ENCODE measurements at regions not wholly inside any gene's neighbourhood (a gene's known extent, or its start where the extent isn't known, plus 50 kb on each side); places are given as distances from the start of the nearest gene placed in this dataset.

DNA sequence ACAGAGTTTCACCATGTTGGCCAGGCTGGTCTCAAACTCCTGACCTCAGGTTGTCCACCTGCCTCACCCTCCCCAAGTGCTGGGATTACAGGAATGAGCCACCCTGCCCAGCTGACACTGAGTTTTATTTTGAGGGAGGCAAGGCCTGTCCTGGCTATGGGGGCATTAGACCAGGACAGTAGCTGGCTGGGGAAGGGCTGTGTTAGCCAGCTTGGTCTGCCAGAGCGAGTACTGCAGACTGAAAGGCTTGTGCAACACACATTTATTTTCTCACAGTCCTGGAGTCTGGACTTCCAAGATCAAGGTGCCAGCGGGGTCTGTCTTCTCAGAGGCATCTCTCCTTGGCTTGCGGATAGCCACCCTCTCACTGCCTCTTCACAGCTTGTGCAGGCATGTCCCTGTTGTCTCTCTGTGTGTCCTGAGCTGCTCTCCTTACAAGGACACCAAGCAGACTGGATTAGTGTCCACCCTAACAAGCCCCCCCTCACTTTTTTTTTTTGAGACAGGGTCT, 59.4 kb upstream of the HAAO start:
- no peak overlapping the region for H3K4me3 Mint-ChIP-seq
- H3K4me1 Mint-ChIP-seq, result no peaks in the 10 kb centered on the region; the same call in 2 of the 3 replicates
- Histone ChIP-seq H3K27ac (ENCODE audit: low read depth) (no peak overlapping the region), H3K79me2 (replicated peaks; ENCODE audit: insufficient read depth) (no peaks in the 10 kb centered on the region), H3K4me3 (no peak overlapping the region), H3K9me2 (ENCODE audit: insufficient read depth) (no peaks in the 10 kb centered on the region), H3K4me2 (no peak overlapping the region), H3K4me1 (ENCODE audit: insufficient read depth) (no peaks in the 10 kb centered on the region), H4K20me1 (replicated peaks; ENCODE audit: insufficient read depth) (no peaks in the 10 kb centered on the region), H3K27me3 (ENCODE audit: insufficient read depth) (no peaks in the 10 kb centered on the region), H3K36me3 (ENCODE audit: insufficient read depth) (no peaks in the 10 kb centered on the region), H3F3A (replicated peaks; ENCODE audit: low read depth) (no peaks in the 10 kb centered on the region), H2AFZ (no peak overlapping the region)
- TF ChIP-seq, protein P1, sequence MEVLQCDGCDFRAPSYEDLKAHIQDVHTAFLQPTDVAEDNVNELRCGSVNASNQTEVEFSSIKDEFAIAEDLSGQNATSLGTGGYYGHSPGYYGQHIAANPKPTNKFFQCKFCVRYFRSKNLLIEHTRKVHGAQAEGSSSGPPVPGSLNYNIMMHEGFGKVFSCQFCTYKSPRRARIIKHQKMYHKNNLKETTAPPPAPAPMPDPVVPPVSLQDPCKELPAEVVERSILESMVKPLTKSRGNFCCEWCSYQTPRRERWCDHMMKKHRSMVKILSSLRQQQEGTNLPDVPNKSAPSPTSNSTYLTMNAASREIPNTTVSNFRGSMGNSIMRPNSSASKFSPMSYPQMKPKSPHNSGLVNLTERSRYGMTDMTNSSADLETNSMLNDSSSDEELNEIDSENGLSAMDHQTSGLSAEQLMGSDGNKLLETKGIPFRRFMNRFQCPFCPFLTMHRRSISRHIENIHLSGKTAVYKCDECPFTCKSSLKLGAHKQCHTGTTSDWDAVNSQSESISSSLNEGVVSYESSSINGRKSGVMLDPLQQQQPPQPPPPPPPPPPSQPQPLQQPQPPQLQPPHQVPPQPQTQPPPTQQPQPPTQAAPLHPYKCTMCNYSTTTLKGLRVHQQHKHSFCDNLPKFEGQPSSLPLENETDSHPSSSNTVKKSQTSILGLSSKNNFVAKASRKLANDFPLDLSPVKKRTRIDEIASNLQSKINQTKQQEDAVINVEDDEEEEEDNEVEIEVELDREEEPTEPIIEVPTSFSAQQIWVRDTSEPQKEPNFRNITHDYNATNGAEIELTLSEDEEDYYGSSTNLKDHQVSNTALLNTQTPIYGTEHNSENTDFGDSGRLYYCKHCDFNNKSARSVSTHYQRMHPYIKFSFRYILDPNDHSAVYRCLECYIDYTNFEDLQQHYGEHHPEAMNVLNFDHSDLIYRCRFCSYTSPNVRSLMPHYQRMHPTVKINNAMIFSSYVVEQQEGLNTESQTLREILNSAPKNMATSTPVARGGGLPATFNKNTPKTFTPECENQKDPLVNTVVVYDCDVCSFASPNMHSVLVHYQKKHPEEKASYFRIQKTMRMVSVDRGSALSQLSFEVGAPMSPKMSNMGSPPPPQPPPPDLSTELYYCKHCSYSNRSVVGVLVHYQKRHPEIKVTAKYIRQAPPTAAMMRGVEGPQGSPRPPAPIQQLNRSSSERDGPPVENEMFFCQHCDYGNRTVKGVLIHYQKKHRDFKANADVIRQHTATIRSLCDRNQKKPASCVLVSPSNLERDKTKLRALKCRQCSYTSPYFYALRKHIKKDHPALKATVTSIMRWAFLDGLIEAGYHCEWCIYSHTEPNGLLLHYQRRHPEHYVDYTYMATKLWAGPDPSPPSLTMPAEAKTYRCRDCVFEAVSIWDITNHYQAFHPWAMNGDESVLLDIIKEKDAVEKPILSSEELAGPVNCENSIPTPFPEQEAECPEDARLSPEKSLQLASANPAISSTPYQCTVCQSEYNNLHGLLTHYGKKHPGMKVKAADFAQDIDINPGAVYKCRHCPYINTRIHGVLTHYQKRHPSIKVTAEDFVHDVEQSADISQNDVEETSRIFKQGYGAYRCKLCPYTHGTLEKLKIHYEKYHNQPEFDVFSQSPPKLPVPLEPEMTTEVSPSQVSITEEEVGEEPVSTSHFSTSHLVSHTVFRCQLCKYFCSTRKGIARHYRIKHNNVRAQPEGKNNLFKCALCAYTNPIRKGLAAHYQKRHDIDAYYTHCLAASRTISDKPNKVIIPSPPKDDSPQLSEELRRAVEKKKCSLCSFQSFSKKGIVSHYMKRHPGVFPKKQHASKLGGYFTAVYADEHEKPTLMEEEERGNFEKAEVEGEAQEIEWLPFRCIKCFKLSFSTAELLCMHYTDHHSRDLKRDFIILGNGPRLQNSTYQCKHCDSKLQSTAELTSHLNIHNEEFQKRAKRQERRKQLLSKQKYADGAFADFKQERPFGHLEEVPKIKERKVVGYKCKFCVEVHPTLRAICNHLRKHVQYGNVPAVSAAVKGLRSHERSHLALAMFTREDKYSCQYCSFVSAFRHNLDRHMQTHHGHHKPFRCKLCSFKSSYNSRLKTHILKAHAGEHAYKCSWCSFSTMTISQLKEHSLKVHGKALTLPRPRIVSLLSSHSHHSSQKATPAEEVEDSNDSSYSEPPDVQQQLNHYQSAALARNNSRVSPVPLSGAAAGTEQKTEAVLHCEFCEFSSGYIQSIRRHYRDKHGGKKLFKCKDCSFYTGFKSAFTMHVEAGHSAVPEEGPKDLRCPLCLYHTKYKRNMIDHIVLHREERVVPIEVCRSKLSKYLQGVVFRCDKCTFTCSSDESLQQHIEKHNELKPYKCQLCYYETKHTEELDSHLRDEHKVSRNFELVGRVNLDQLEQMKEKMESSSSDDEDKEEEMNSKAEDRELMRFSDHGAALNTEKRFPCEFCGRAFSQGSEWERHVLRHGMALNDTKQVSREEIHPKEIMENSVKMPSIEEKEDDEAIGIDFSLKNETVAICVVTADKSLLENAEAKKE (CRISPR knock-in tag; IDR thresholded peaks at IDR 0.05), result no peak
- TF ChIP-seq, protein P2, sequence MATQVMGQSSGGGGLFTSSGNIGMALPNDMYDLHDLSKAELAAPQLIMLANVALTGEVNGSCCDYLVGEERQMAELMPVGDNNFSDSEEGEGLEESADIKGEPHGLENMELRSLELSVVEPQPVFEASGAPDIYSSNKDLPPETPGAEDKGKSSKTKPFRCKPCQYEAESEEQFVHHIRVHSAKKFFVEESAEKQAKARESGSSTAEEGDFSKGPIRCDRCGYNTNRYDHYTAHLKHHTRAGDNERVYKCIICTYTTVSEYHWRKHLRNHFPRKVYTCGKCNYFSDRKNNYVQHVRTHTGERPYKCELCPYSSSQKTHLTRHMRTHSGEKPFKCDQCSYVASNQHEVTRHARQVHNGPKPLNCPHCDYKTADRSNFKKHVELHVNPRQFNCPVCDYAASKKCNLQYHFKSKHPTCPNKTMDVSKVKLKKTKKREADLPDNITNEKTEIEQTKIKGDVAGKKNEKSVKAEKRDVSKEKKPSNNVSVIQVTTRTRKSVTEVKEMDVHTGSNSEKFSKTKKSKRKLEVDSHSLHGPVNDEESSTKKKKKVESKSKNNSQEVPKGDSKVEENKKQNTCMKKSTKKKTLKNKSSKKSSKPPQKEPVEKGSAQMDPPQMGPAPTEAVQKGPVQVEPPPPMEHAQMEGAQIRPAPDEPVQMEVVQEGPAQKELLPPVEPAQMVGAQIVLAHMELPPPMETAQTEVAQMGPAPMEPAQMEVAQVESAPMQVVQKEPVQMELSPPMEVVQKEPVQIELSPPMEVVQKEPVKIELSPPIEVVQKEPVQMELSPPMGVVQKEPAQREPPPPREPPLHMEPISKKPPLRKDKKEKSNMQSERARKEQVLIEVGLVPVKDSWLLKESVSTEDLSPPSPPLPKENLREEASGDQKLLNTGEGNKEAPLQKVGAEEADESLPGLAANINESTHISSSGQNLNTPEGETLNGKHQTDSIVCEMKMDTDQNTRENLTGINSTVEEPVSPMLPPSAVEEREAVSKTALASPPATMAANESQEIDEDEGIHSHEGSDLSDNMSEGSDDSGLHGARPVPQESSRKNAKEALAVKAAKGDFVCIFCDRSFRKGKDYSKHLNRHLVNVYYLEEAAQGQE (IDR thresholded peaks at IDR 0.05; ENCODE audit: unreplicated experiment), result no peak
- TF ChIP-seq, protein P3, sequence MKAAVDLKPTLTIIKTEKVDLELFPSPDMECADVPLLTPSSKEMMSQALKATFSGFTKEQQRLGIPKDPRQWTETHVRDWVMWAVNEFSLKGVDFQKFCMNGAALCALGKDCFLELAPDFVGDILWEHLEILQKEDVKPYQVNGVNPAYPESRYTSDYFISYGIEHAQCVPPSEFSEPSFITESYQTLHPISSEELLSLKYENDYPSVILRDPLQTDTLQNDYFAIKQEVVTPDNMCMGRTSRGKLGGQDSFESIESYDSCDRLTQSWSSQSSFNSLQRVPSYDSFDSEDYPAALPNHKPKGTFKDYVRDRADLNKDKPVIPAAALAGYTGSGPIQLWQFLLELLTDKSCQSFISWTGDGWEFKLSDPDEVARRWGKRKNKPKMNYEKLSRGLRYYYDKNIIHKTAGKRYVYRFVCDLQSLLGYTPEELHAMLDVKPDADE (IDR thresholded peaks at IDR 0.05), result no peak
- no peak for TF ChIP-seq JUNB (IDR thresholded peaks at IDR 0.05; ENCODE audit: unreplicated experiment)
- H3K27me3 Mint-ChIP-seq (ENCODE audit: insufficient read depth, low read depth, poor library complexity), result no peaks in the 10 kb centered on the region
- no peaks in the 10 kb centered on the region for H3K9me3 Mint-ChIP-seq
- DNase-seq (ENCODE audit: low spot score) (no peak), ATAC-seq (no peak)
- no peak overlapping the region for H3K27ac Mint-ChIP-seq
- H3K36me3 Mint-ChIP-seq (ENCODE audit: low read depth), result no peaks in the 10 kb centered on the region

Data from GM23338 (cell line).